Upper lobe of right lung (tissue), 1 donor: ENCODE measurements at regions not wholly inside any gene's neighbourhood (a gene's known extent, or its start where the extent isn't known, plus 50 kb on each side); places are given as distances from the start of the nearest gene placed in this dataset.
"Not testable (repeated sequence)": the region's sequence is repeated elsewhere in the genome, so short reads cannot be mapped to it uniquely, and the experiment has no call there.

Source experiments
- ATAC-seq: fragments of 200-7000 bp; cut with Tn5 transposase; one replicate; pipeline ENCODE4 v1.9.1; 2020; ENCODE audit warnings: mild to moderate bottlenecking, moderate library complexity
- DNase-seq: peaks from one replicate; pipeline ENCODE4 v3.0.0-alpha.2; 2020
- H3K27ac ChIP-seq: fragments of 200-600 bp; one replicate; pipeline ENCODE4 v1.8.0; 2022
- H3K27me3 ChIP-seq: fragments of 200-600 bp; one replicate; pipeline ENCODE4 v1.8.0; 2022; ENCODE audit warnings: mild to moderate bottlenecking
- H3K36me3 ChIP-seq: fragments of 200-600 bp; one replicate; pipeline ENCODE4 v1.8.0; 2022
- H3K4me1 ChIP-seq: fragments of 200-600 bp; one replicate; pipeline ENCODE4 v1.8.0; 2022
- H3K4me3 ChIP-seq: fragments of 200-600 bp; one replicate; pipeline ENCODE4 v1.8.0; 2022; ENCODE audit warnings: mild to moderate bottlenecking
- H3K9me3 ChIP-seq: fragments of 200-600 bp; one replicate; pipeline ENCODE4 v1.8.0; 2022
- intact Hi-C: fragments of 100-400 bp; cut with DNase I; formaldehyde crosslinking; loops from one replicate; pipeline ENCODE4 v1.11.0; 2022
- TF ChIP-seq, protein P1 (sequence below): fragments of 200-600 bp; IDR thresholded peaks from one replicate; pipeline ENCODE4 v1.8.0; 2022; ENCODE audit warnings: antibody characterized with exemption
- donor health status: DM: no; HTN: yes; CAD: no; lungs with severe emphysema.

DNA sequence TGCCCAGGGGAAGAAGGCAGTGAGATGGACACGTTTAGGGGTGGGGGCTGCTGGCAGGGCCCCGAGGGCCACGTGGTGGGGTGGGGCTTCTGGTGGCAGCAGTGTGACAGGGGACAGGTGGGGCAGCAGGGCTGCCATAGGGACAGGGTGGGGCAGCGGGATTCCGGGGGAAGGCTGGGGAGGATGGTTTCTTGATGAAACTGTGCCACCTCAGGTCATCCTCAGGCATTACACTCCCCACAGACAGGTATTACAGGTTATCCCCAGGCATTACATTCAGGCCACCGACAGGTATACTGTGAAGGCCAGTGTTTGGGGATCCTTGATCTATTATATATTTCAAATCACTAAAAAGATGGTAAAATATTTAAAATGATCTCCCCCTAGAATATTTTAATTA lies 432.1 kb upstream of the TSPY4 start:
- intact Hi-C loops = no loop called here

DNA sequence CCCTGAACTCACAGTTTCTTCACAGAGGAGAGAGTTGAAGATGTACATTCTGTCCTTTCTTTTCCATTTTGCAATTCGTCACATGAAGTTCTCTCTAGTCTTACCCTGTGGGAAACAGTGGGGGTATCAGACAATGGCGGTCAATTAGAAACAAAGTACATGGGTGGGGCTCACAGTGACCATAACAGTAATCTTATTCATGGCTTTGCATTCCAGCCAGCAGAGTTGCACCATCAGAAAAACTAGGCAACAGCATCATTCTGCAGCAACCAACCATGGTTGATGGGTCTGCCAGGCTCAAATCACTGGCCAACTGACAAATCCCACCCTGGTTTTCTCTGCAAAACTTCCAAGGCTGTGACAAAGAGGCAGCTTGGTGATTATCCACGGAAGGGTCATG lies 414.7 kb upstream of the TSPY4 start:
- H3K27me3 ChIP-seq, intact Hi-C loops, ATAC-seq, DNase-seq, H3K4me1 ChIP-seq, H3K4me3 ChIP-seq, H3K36me3 ChIP-seq, H3K9me3 ChIP-seq, H3K27ac ChIP-seq: not testable (repeated sequence)

More for the DNA sequence above, 432.1 kb upstream of the TSPY4 start:
- DNase-seq = no peak
- no peak overlapping the region for H3K4me3 ChIP-seq
- H3K27ac ChIP-seq = no peak overlapping the region
- no peaks in the 10 kb centered on the region for H3K36me3 ChIP-seq
- TF ChIP-seq, protein P1, sequence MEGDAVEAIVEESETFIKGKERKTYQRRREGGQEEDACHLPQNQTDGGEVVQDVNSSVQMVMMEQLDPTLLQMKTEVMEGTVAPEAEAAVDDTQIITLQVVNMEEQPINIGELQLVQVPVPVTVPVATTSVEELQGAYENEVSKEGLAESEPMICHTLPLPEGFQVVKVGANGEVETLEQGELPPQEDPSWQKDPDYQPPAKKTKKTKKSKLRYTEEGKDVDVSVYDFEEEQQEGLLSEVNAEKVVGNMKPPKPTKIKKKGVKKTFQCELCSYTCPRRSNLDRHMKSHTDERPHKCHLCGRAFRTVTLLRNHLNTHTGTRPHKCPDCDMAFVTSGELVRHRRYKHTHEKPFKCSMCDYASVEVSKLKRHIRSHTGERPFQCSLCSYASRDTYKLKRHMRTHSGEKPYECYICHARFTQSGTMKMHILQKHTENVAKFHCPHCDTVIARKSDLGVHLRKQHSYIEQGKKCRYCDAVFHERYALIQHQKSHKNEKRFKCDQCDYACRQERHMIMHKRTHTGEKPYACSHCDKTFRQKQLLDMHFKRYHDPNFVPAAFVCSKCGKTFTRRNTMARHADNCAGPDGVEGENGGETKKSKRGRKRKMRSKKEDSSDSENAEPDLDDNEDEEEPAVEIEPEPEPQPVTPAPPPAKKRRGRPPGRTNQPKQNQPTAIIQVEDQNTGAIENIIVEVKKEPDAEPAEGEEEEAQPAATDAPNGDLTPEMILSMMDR = no peak
- no peaks in the 10 kb centered on the region for H3K27me3 ChIP-seq
- no peaks in the 10 kb centered on the region for H3K9me3 ChIP-seq
- H3K4me1 ChIP-seq = no peaks in the 10 kb centered on the region
- ATAC-seq = no peak
